ENCODE measurements at regions not wholly inside any gene's neighbourhood (a gene's known extent, or its start where the extent isn't known, plus 50 kb on each side); places are given as distances from the start of the nearest gene placed in this dataset.

- TF ChIP-seq JUNB (IDR thresholded peaks at IDR 0.05) (no peak), IRF5 (IDR thresholded peaks at IDR 0.05; ENCODE audit: borderline replicate concordance) (no peak), IKZF2 (IDR thresholded peaks at IDR 0.05) (no peak), MXI1 (IDR thresholded peaks at IDR 0.05; ENCODE audit: low read depth, low read length) (no peak), EP300 (IDR thresholded peaks at IDR 0.05; ENCODE audit: borderline replicate concordance in 1 of 2, control insufficient read depth in 1 of 2, low read depth in 2 of 2, low read length in 2 of 2) (no peak), EZH2 (IDR thresholded peaks at IDR 0.05; ENCODE audit: borderline replicate concordance, control insufficient read depth, low read depth, low read length) (no peak), CTCF (IDR thresholded peaks at IDR 0.05 in 2 of 3, conservative IDR thresholded peaks at IDR 0.05 in 1 of 3; ENCODE audit: control insufficient read depth in 2 of 3, extremely low read depth in 1 of 3, insufficient read depth in 1 of 3, low read depth in 3 of 3, low read length in 3 of 3) (no peak), MLLT1 (IDR thresholded peaks at IDR 0.05) (no peak)
These were observed 1647.4 kb upstream of the C9orf72 start for GRCh38 chr9:29220596-29221251.
